Adrenal gland (tissue), 9 donors: ENCODE measurements at regions not wholly inside any gene's neighbourhood (a gene's known extent, or its start where the extent isn't known, plus 50 kb on each side); places are given as distances from the start of the nearest gene placed in this dataset.

Experiments
- DNase-seq, 7 donors: peaks; one replicate each; pipeline ENCODE4 v3.0.0-alpha.2; 2019 to 2020
- H3K27ac ChIP-seq, 5 donors: fragments of 200-600 bp; sonication (generic) in 4 of 5; 1 replicate in 3 of 5; 2 replicates in 2 of 5; pipeline versions ENCODE4 v1.5.1 to v1.8.0; 2016 to 2020; ENCODE audit warnings: mild to moderate bottlenecking in 1 of 5
- H3K27me3 ChIP-seq: fragments of 200-600 bp; 2 replicates; pipeline ENCODE4 v1.8.0; 2021
- H3K36me3 ChIP-seq, 2 donors: fragments of 200-600 bp; replicated peaks in 1 of 2; 1 replicate in 1 of 2; 2 replicates in 1 of 2; pipeline versions ENCODE4 v1.5.1 to v1.8.0; 2018 to 2022
- H3K4me1 ChIP-seq, 2 donors: fragments of 200-600 bp; replicated peaks in 1 of 2; 1 replicate in 1 of 2; 2 replicates in 1 of 2; pipeline versions ENCODE4 v1.5.1 to v1.8.0; 2018 to 2021
- H3K4me3 ChIP-seq, 4 donors: fragments of 200-600 bp; sonication (generic) in 3 of 4; one replicate each; pipeline ENCODE4 v1.5.1; 2016 to 2018
- H3K9me3 ChIP-seq, 3 donors: fragments of 200-600 bp; sonication (generic) in 1 of 3; replicated peaks in 1 of 3; 1 replicate in 2 of 3; 2 replicates in 1 of 3; pipeline versions ENCODE4 v1.5.1 to v1.8.0; 2016 to 2021
- POLR2A ChIP-seq, 2 donors: fragments of 450-650 bp; IDR thresholded peaks; one replicate each; pipeline ENCODE4 v1.6.1; 2017; ENCODE audit warnings: antibody characterized with exemption in 2 of 2, mild to moderate bottlenecking in 2 of 2, moderate library complexity in 1 of 2
- WGBS, 4 donors: extraction: QIAGEN DNeasy Blood & Tissue Kit in 2 of 4; methylation state at CpG; one replicate each; pipeline versions ENCODE4 v1.1.5 to v1.1.7; 2013 to 2017; 5-methylcytosine and 5-hydroxymethylcytosine counted together
- intact Hi-C, 2 donors: fragments of 100-400 bp; cut with DNase I; formaldehyde crosslinking; loops; one replicate each; pipeline versions ENCODE4 v1.14.1 to v1.15.0; 2022 to 2023
- TF ChIP-seq, protein P1 (sequence below), 6 experiments: fragments of 450-650 bp in 4 of 6; fragments of 200-600 bp in 2 of 6; sonication (generic) in 1 of 6; IDR thresholded peaks; 1 replicate in 5 of 6; 2 replicates in 1 of 6; pipeline versions ENCODE4 v1.5.1 to v1.8.0; 2016 to 2021; ENCODE audit warnings: antibody characterized with exemption in 6 of 6, mild to moderate bottlenecking in 2 of 6, moderate library complexity in 1 of 6
- donor health status: healthy with polysubstance abuse.
- donor health status: Bipolar disorder and iron deficiency.
- donor health status: DM: yes; HTN: yes; CAD: no.
- donor health status: DM: no; HTN: no; CAD: no.
- donor health status: DM: no; HTN: no; CAD: no.

DNA sequence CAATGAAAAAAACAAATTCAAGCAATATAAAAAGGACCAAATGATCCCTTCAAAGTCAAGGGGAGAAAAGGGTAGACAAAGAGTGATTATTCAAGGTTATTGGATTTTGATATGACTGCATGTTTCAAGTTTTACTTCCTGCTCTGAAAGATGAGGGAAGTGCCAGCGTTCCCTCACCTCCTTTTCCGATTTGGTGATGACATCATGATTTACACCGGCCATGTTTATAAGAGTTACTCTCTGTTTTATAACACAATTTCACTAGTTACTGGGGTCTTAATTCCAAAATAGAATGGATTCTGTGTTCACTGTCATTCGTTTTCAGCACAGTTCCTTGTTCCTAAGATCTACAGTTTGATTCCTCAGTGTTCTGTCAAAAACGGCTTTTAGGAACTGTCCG, 60.5 kb upstream of the CPXM2 start:
- Histone ChIP-seq H3K27me3 (no peaks in the 10 kb centered on the region), H3K4me3 (no peak overlapping the region), H3K9me3 (no peaks in the 10 kb centered on the region), H3K4me1 (no peaks in the 10 kb centered on the region), H3K36me3 (no peaks in the 10 kb centered on the region), H3K27ac (no peak overlapping the region)
- intact Hi-C loops: no loop called here
- TF ChIP-seq POLR2A (IDR thresholded peaks at IDR 0.05): no peak
- TF ChIP-seq, protein P1, sequence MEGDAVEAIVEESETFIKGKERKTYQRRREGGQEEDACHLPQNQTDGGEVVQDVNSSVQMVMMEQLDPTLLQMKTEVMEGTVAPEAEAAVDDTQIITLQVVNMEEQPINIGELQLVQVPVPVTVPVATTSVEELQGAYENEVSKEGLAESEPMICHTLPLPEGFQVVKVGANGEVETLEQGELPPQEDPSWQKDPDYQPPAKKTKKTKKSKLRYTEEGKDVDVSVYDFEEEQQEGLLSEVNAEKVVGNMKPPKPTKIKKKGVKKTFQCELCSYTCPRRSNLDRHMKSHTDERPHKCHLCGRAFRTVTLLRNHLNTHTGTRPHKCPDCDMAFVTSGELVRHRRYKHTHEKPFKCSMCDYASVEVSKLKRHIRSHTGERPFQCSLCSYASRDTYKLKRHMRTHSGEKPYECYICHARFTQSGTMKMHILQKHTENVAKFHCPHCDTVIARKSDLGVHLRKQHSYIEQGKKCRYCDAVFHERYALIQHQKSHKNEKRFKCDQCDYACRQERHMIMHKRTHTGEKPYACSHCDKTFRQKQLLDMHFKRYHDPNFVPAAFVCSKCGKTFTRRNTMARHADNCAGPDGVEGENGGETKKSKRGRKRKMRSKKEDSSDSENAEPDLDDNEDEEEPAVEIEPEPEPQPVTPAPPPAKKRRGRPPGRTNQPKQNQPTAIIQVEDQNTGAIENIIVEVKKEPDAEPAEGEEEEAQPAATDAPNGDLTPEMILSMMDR (IDR thresholded peaks at IDR 0.05): no peak
- WGBS, 4 donors: 71 to 77% (median 73%) methylated on average over 6 of the region's 6 CpGs
- no peak for DNase-seq

DNA sequence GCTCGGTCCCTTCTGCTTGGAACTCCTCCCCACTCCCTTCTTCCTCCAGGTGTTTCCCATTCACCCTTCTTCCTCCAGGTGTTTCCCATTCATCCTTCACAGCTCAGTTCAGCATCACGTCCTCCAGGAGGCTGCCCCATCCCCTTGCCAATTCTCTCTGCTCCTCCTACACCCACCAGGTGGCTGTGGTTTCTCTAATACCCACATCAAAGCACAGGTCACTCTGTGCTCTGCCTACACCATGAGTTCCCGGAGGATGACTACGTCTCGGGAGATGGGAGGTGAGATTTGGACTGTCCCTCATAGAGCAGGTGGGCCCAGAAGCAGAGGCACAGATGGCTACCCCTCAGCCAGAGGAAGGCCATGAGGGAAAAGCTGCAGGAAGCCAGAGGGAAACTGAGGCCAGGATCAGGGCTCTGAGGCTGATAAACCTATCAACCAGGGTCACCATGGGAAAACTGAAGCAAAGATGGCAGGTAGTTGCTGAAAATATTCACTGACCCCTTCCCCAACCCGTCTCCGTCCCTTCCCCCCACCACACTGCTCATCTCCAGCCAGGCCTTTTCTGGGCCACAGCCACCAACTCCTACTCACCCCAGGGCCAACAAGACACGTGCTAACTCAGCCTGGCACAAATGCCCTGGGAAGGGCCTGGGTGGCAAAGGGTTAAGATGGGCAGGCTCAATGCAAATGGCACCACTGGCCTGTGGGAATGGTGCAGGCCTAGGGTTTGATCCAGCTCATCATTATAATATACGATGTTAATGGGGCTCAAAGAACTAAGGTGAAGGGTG, 56.6 kb upstream of the CPXM2 start:
- 68 to 77% (median 72%) methylated on average over 9 of the region's 9 CpGs for WGBS, 4 donors
- no peak for TF ChIP-seq POLR2A (IDR thresholded peaks at IDR 0.05)
- TF ChIP-seq, protein P1 (IDR thresholded peaks at IDR 0.05): no peak
- H3K9me3 ChIP-seq: no peaks in the 10 kb centered on the region
- DNase-seq: peak in 1 of 7 donors; percentile 13
- no peak overlapping the region for H3K4me3 ChIP-seq
- no peaks in the 10 kb centered on the region for H3K36me3 ChIP-seq
- no peaks in the 10 kb centered on the region for H3K4me1 ChIP-seq
- no peak overlapping the region for H3K27ac ChIP-seq
- intact Hi-C loops: no loop called here
- no peaks in the 10 kb centered on the region for H3K27me3 ChIP-seq

DNA sequence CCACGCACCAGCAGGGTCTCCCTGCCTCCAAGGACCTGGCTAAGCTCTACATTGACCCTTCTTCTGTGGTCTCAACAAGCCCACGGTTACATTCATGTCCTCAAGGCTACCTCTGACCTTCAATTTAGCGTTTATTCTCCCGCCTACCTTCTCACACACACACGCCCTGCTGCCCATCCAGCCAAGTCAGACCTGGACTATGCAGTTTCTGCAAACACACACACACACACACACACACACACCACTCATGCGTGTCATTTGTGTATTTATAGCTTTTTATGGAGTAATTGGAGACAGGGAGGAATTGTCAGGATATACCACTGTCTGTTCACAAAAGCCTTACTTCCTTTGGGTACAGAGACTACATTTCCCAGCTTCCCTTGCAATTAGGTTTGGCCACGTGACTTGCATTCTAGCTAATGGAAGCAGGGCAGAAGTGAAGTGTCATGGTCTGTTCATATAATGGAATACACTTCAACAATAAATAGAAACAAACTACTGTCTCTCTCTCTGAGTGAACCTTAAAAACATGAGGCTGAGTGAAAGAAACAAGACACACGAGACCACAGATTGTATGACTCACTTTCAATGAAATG, 53.8 kb upstream of the CPXM2 start:
- no peak for DNase-seq
- no peak for TF ChIP-seq POLR2A (IDR thresholded peaks at IDR 0.05)
- TF ChIP-seq, protein P1 (IDR thresholded peaks at IDR 0.05): no peak
- intact Hi-C loops: no loop called here
- Histone ChIP-seq H3K9me3 (no peaks in the 10 kb centered on the region), H3K4me1 (no peaks in the 10 kb centered on the region), H3K27ac (no peak overlapping the region), H3K36me3 (no peaks in the 10 kb centered on the region), H3K4me3 (no peak overlapping the region), H3K27me3 (no peaks in the 10 kb centered on the region)
- 57 to 71% (median 67%) methylated on average over 8 of the region's 8 CpGs for WGBS, 4 donors

DNA sequence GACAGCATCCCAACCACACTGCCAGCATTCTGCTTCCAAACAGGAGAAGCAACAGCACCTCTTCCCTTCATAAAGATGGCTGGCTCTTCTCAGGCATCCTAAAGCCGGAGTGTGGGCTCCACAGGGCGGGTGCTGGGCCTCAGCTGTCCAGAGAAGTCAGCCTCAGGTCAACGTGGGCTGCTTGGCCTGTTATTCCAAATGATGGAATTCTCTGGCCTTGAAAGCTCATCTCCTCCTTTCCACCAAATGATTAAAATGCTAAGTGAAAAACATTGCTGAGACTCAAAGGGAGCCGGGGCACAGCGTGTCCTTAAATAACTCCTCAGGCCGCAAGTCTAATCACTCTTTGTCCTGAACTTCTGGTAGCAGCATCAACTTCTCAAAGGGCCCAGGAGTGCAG, 53.1 kb upstream of the CPXM2 start:
- Histone ChIP-seq H3K4me1 (no peaks in the 10 kb centered on the region), H3K27me3 (no peaks in the 10 kb centered on the region), H3K4me3 (no peak overlapping the region), H3K27ac (no peak overlapping the region), H3K36me3 (no peaks in the 10 kb centered on the region), H3K9me3 (no peaks in the 10 kb centered on the region)
- no peak for TF ChIP-seq POLR2A (IDR thresholded peaks at IDR 0.05)
- intact Hi-C loops: no loop called here
- 39 to 66% (median 56%) methylated on average over 3 to 6 of the region's 6 CpGs for WGBS, 4 donors
- peak in 1 of 7 donors; percentile 40 for DNase-seq
